ENCODE measurements at regions not wholly inside any gene's neighbourhood (a gene's known extent, or its start where the extent isn't known, plus 50 kb on each side); places are given as distances from the start of the nearest gene placed in this dataset.
"Not testable (repeated sequence)": the region's sequence is repeated elsewhere in the genome, so short reads cannot be mapped to it uniquely, and the experiment has no call there.

DNA sequence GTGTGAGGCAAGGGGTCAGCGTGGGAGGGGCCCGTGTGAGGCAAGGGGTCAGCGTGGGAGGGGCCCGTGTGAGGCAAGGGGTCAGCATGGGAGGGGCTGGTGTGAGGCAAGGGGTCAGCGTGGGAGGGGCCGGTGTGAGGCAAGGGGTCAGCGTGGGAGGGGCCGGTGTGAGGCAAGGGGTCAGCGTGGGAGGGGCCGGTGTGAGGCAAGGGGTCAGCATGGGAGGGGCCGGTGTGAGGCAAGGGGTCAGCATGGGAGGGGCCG lies 119.2 kb downstream of the SEPTIN14 start:
- not testable (repeated sequence) for DNase-seq (ENCODE audit: low read depth in 2 of 2)

DNA sequence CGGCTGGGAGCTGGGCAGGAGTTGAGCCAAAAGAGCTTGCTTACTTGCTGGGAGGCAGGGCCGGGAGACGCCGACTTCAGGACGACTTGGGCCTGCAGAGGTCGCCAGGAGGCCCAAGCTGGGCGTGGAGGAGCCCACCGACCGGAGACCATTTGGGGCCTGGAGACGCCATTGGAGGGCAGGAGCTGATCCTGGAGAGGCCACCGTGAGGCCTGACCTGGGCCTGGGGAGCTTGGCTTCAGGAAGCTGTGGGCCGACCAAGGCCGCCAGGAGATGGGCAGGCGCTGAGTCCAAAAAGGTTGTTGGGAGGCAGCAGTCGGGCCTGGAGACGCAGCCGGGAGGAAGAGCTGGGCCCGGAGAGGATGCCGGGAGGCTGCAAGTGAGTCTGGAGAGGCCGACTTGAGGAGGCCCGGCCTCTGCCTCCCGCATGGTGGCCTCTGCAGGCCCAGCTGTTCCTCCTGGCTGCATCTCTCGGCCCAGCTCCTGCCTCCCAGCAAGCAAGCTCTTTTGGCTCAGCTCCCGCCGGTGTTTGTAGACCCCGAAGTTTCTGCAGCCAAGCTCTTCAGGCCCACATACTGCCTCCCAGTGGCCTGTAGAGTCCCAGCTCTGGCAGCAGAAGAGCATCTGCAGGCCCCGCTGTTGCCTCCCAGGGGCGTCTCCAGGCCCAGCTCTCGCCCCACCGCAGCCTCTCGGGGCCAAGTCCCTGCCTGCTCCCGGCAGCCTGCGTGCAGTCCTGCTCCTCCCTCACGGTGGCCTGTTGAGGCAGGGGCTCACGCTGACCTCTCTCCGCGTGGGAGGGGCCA lies 119.7 kb downstream of the SEPTIN14 start:
- DNase-seq (ENCODE audit: low read depth in 2 of 2): not testable (repeated sequence)

DNA sequence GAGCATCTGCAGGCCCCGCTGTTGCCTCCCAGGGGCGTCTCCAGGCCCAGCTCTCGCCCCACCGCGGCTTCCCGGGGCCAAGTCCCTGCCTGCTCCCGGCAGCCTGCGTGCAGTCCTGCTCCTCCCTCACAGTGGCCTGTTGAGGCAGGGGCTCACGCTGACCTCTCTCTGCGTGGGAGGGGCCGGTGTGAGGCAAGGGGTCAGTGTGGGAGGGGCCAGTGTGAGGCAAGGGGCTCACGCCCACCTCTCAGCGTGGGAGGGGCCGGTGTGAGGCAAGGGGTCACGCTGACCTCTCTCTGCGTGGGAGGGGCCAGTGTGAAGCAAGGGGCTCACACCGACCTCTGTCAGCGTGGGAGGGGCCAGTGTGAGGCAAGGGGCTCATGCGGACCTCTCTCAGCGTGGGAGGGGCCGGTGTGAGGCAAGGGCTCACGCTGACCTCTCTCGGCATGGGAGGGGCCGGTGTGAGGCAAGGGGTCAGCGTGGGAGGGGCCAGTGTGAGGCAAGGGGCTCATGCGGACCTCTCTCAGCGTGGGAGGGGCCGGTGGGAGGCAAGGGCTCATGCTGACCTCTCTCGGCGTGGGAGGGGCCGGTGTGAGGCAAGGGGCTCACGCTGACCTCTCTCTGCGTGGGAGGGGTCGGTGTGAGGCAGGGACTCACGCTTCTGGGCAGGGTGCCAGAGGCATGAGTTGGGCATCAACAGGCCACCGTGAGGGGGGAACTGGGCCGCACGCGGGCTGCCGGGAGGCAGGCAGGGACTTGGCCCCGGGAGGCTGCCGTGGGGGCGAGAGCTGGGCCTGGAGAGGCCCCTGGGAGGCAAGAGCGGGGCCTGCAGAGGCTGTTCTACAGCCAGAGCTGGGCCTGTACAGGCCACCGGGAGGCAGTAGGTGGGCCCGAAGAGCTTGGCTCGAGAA lies 120.6 kb downstream of the SEPTIN14 start:
- not testable (repeated sequence) for DNase-seq (ENCODE audit: low read depth in 2 of 2)

DNA sequence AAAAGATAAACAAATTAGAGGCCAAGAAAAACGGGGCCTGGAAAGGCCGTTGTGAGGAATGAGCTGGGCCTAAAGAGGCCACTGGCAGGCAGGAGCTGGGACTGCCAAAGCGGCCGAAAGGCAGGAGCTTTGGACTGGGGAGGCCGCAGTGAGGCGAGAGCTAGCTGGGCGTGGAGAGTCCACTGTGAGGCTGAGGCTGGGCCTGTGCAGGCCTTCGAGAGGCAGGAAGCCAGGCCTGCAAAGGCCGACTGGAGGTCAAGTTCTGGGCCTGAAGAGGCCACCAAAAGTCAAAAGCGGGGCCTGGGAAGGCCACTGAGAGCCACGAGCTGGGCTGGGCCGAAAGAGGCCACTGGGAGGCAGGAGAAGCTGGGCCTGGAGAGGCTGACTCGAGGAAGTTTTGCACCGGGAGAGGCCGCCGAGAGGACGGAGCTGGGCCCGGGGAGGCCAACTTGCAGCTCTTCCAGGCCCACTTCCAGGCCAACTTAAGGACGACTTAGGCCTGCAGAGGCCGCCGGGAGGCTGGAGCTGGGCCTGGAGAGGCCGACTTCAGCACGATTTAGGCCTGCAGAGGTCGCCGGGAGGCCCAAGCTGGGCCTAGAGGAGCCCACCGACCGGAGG lies 121.8 kb downstream of the SEPTIN14 start:
- not testable (repeated sequence) for DNase-seq (ENCODE audit: low read depth in 2 of 2)

DNA sequence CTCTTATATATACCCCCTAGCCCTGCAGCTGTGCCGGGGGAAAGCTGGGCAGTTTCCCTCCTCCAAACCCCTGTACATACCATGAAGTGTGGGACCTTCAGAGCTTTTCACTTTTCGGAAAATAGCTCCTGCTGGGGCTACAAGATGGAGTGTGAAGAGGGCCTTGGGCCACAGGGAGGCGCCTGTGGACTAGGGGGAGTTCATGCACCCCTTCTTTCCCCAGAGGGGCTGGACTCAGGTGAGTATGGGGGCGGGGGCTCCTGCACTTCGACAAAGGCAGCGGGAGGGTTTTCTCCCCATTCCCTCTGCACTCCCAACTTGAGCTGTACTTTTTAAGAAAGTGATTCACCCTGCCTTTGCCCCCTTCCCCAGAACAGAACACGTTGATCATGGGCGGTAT lies 122.5 kb downstream of the SEPTIN14 start:
- DNase-seq (ENCODE audit: low read depth in 2 of 2): not testable (repeated sequence)

DNA sequence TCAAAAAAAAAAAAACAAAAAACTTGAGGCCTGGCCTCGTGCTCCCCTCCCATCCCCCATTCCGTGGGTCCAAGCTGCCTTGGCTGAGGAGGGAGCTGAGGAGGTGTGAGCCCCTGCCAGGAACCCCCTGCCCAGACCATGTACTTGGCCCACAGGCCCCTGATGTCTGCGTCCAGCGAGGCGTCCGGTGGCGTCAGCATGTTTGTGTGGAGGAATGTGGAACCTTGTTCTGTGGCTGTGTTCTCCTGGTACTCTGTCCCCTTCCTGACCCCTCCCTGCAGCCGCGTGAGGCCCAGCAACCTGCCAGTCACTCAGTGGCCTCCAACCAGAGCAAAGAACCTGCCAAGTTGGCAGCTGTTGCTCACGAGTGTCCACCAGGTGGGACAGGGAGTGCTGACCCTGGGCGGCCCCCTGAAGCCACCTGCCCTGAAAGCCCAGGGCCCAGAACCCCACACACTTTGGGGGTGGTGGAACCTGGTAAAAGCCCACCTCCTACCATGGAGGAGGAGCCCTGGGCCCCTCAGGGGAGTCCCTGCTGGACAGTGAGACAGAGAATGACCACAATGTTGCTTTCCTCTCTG lies 125.8 kb downstream of the SEPTIN14 start:
- not testable (repeated sequence) for DNase-seq (ENCODE audit: low read depth in 2 of 2)

DNA sequence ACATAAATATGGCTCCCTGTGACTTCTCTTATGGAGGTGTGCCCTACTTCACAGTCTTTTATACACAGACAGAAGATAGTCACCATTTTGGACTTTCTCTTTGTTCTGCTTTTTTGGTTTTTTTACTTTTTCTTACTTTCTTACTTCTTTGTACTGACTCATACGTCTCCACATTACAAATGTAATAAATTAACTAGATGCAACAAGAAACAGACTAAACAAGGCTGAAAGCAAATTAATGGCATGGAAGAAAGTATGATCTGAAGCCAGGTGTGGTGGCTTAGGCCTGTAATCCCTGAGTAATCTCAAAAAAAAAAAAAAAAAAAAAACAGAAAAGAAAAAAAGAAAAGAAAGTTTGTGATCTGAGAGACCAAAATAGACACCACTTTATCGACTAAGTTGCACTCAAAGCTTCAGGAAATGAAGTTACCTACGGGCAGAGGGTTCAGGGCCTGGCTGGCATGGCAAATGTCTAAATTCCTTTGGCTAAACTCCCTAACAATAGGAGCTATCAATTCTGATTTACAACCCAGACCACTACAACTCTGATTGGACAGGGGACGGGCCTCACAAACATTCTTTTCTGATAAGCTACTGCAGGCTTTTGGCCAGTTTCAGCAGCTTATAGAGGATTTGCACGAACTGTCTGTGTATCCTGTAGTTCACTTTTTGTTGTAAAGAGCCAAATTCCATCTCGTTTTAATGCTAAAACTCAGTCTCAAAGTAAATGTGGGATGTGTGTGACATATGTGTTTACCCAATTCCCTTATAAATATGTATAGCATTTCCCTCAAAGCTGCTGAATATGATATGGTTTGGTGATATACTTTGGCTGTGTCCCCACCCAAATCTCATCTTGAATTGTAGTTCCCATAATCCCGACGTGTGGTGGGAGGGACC lies 129.1 kb downstream of the SEPTIN14 start:
- DNase-seq (ENCODE audit: low read depth in 2 of 2): peak; percentile 27 to 36

DNA sequence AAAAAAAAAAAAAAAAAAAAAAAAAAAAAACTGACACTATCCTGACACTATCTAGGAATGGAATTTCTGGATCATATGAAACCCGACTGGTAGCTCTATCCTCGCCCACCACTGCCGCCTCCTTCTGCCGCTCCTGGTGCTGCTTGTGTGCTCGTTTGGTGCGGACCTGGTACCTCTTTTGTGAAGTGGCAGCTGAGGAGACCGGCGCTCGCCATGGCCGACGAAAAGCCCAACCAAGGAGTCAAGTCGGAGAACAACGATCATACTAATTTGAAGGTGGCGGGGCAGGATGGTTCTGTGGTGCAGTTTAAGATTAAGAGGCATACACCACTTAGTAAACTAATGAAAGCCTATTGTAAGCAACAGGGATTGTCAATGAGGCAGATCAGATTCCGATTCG lies 130.6 kb downstream of the SEPTIN14 start:
- DNase-seq (ENCODE audit: low read depth in 2 of 2): no peak

DNA sequence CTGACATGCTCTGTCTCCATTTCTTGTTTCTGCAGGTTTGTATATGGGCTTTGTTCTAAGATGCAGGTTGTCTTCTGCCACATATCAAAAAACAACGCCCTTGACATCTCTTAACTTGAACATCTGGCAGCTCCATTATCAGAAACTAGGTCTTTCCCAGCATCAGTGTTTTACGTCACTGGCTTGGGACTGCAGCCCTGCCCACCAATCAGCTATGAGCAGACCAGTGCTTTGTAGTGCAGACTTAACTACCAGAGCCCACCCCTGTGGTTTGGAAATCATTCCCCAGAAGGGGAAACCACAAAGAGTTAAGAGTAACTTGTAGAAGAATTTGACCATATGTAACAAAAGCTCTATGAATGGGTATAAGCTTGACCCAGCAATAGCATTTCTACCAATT lies 132.4 kb downstream of the SEPTIN14 start:
- no peak for DNase-seq (ENCODE audit: low read depth in 2 of 2)

DNA sequence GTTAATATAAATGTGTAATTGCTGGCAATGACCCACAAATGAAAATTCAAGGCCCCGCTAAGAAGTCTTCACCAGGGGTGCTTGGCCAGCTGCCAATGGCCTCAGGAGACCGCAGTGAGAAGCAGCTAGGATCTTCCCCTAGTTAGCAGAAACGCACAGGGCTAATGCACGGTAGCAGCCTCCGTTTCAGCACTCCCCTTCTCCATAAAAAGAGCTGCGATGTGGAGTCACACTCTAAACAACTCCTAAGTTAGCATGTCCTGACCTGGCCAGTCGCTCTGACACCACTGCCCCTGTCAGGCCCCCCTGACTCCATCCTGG lies 139.0 kb downstream of the SEPTIN14 start:
- DNase-seq (ENCODE audit: low read depth in 2 of 2): no peak

DNA sequence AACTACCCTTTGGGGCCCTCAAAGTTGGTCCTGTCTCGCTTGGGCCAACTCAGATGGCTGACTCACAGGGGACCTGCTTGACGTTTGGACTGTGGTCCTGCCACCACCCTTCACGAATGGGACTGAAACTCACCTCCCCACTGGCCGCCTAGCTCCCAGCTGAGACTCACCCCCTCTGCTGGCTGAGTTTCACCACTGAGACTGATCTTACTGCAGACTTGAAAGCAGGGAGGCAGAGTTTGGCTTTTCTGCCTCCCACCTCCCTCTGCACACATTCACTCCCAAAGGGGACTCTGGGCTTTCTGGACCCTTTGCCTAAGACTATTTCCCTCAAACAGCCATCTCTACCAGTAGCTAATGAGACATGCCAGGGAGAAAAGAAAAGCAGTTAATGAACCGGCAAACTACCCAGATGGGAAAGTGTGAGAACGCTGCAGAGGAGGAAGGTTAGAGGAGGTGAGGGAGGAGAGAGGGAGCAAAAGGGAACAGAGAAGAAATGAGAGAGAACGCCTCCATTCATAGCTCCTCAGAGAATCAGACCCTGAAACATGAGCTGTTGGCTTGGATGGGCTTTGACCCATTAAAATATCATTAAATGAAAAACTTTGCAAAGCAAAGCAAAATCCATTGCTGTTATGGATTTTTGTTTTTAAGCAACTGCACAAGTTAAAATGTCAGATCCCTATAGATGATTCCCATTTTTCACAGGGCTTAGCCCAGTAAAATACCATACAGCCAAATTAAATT lies 139.5 kb downstream of the SEPTIN14 start:
- not testable (repeated sequence) for DNase-seq (ENCODE audit: low read depth in 2 of 2)

DNA sequence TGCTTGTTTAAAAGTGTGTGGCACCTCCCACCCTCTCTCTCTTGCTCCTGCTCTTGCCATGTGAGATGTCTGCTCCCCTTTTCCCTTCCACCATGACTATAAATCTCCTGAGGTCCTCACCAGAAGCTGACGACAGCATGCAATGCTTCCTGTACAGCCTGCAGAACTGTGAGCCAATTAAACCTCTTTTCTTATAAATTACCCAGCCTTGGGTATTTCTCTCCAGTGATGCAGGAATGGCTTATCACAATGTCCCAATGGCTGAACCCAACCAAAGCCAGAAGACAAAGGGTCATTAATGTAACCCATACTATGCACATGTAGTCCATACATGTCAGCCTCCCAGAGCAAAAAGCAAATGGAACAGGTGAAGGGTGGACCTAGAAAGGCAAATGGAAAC lies 141.5 kb downstream of the SEPTIN14 start:
- not testable (repeated sequence) for DNase-seq (ENCODE audit: low read depth in 2 of 2)

DNA sequence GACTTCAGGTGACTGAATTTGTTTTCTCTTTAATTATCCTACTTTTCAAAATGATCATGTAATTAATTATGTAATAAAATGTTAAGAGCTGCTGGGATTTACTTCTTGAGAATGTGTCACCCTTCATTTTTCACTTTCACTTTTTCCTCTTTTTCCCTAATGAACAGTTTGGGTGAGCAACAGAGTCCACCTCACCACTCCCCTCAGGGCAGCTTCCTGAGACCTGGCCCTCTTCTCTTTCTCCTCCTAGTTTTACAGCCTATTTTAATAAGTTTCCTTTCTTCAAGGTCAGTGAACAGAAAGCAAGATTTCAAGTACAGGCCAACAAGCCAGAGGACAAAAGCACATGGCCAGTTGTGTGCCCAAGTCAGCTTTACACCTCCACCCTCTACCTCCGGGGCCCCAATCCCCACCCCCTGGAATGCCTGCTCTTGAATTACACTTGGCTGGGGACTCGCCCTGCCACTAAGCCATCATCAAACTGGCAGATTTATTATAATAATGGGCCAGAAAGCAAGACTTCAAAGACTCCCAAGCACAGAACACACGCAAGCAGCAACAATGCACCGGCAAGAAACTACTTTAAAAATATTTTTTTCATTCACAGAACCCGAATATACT lies 143.1 kb upstream of the VOPP1 start:
- DNase-seq (ENCODE audit: low read depth in 2 of 2): not testable (repeated sequence)

DNA sequence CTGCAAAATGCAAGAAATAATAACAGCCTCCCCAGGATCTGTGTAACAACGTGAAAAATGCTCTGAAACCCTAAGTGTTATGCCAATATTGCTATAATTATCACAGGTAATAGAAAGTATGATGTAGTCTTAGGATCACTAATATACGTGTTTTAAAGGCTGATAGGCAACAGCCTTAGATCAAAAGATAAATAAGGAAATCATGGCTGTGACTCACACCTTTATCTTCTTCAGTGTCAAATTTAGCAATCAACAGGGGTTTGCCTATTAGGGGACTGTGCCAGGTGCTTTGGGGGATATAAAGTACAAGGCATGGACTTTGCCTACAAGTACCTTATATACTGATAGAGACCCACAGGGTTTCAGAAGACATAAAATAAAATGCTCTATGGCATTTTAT lies 142.1 kb upstream of the VOPP1 start:
- not testable (repeated sequence) for DNase-seq (ENCODE audit: low read depth in 2 of 2)

DNA sequence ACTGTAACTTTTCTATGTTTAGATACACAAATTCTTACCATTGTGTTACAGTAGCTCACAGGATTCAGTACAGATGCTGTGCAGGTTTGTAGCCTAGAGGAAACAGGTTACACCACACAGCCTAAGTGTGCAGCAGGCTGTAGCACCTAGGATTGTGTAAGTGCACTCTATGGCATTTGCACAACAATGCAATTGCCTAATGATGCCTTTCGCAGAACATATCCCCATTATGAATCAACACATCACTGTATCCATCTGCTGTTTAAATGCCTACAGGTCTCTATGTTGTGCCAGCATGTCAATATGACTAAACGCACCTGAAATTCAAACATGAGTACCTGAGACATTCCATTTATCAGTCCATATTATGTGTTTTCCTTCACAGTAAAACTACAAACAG lies 138.0 kb upstream of the VOPP1 start:
- not testable (repeated sequence) for DNase-seq (ENCODE audit: low read depth in 2 of 2)

DNA sequence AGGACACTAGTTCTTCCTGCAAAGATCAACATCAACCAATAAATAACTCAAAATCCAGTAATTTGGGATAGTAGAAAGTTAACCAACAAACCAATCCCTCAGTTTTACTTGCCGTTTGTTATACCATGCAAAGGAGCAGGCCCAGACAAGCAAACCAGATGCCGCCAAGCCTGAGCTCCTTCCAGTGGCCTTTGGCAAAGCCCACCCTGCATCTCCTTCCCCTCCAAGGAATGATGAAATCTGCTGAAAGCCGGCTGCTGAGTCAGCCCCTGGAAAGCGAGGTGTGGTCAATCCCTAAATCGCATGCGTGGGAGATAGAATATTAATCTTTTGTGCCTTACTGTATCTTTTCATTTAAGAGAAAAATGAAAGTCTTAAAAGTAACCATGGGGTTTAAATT lies 135.7 kb upstream of the VOPP1 start:
- peak; percentile 51 to 58 for DNase-seq (ENCODE audit: low read depth in 2 of 2)

DNA sequence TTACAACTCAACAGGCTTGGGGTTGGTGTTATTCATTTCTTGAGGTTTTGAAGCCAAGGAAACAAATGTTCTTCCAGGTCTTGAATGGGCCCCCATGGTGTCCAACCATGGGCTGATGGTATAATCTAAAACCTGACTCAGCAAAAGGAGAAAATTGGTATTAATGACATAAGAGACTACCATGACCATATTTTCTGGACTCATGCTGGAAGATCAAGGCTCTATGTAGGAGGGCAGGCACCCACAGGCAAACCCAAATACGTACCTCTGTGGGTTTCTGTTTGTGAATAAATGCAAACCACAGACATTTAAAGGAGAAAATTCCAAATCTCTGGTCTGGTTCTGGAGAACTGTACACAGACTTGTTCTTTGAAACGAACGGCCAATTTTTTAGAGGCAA lies 135.1 kb upstream of the VOPP1 start:
- DNase-seq (ENCODE audit: low read depth in 2 of 2): not testable (repeated sequence)

DNA sequence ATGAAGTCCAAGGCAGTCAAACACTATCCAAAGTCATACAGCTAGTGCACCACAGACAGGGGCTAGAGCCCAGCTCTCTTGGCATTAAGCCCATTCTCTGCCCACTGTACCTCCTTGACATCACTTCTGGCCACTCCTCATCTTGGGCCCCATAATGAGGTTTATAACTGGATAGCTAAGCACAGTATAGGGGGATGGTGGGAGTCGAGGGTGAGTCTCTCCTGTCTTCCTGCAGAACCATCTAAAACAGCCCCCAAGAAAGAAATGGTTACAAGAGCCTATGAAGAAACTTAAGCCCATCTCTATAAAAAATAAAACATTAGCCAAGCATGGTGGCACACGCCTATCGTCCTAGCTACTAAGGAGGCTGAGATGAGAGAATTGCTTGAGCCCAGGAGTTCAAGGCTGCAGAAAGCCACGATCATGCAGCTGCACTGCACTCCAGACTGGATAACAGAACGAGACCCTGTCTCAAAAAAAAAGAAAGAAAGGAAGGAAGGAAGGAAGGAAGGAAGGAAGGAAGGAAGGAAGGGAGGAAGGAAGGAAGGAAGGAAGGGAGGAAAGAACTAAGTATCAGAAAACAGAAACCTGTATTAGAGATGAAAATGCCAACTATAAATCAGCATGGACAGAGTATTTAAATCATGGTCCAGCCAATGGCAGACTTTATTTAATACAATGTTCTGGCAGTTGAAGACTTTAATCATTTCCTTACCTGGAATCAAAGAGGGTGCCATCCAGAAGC lies 134.3 kb upstream of the VOPP1 start:
- not testable (repeated sequence) for DNase-seq (ENCODE audit: low read depth in 2 of 2)

DNA sequence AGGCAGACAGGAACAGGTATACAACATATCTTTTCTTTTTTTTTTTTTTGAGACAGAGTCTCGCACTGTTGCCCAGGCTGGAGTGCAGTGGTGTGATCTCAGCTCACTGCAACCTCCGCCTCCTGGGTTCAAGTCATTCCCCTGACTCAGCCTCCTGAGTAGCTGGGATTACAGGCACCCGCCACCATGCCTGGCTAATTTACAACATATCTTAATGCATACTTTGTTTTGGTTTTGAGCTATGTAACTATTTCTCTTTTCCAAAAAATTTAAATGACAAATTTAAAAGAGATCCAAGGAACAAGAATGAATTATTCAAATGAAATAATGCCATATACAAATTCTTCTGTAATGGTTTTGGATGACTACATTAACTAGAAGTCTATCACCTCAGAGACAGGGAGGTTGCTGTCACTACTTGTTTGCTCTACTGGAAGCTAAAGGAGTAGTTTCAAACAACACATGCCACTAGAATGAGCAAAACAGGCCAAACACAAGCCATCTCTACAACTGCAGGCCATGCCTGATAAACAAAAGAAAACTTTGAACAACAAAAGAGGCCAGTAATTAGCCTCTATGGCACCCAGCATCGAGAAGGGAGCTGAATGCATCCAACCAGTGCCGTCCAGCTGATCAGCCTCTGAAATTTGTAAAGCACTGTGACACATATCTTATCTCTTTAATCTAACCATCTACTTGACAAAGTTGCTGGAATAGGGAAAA lies 133.6 kb upstream of the VOPP1 start:
- DNase-seq (ENCODE audit: low read depth in 2 of 2): not testable (repeated sequence)

Measured in fibroblast of skin of left quadriceps (primary cell).